Central memory CD8-positive, alpha-beta T cell (primary cell): ENCODE measurements at regions not wholly inside any gene's neighbourhood (a gene's known extent, or its start where the extent isn't known, plus 50 kb on each side); places are given as distances from the start of the nearest gene placed in this dataset.

ENCODE experiments used
- ATAC-seq: fragments of 150-1000 bp; cut with Tn5 transposase; replicated peaks from 2 replicates; pipeline ENCODE4 v1.10.0; 2022; ENCODE audit warnings: mild to moderate bottlenecking, moderate FRiP score, moderate number of reproducible peaks; ENCODE audit not compliant: poor library complexity, severe bottlenecking; ENCODE audit errors: extremely low read depth
- DNase-seq, 2 donors: peaks; one replicate each; pipeline ENCODE4 v3.0.0; 2021; ENCODE audit warnings: low spot score in 2 of 2
- H3K27ac Mint-ChIP-seq: one replicate; pipeline ENCODE4 v1.8.0; 2022; ENCODE audit warnings: low read depth, mild to moderate bottlenecking, moderate library complexity, mixed read lengths
- H3K27me3 Mint-ChIP-seq: one replicate; pipeline ENCODE4 v1.8.0; 2022; ENCODE audit warnings: mixed read lengths
- H3K36me3 Mint-ChIP-seq: one replicate; pipeline ENCODE4 v1.8.0; 2022; ENCODE audit warnings: mild to moderate bottlenecking, moderate library complexity, mixed read lengths; ENCODE audit not compliant: insufficient read depth
- H3K4me1 Mint-ChIP-seq: one replicate; pipeline ENCODE4 v1.8.0; 2022; ENCODE audit warnings: mixed read lengths
- H3K4me3 Mint-ChIP-seq: one replicate; pipeline ENCODE4 v1.8.0; 2022; ENCODE audit warnings: mild to moderate bottlenecking, moderate library complexity, mixed read lengths
- H3K9me3 Mint-ChIP-seq: one replicate; pipeline ENCODE4 v1.8.0; 2022; ENCODE audit warnings: mixed read lengths

DNA sequence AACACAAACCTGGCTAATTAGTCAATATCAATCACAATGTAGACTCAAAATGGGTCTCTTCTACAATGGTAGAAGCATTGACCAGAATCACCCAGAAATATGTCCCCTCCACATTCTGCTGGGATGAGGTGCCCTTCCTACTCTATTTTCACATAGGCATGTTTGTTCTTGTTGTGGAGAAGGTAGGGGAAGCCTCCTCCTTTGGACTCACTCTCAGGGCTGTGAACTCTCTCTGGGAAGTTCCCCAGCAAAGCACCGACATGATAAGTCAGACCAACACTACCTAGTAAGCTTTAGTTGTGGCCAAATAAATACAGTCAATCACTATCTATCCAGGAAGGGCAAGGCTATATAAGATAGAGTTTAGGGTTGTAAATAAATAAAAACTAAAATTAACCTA, 194.5 kb upstream of the UBL3 start:
- no peak for ATAC-seq
- Mint-ChIP-seq H3K4me1 (peaks cover 10% of the 10 kb centered on the region), H3K36me3 (no peaks in the 10 kb centered on the region), H3K4me3 (no peak overlapping the region), H3K27me3 (peaks cover 14% of the 10 kb centered on the region), H3K27ac (no peak overlapping the region), H3K9me3 (no peaks in the 10 kb centered on the region)
- DNase-seq = no peak

DNA sequence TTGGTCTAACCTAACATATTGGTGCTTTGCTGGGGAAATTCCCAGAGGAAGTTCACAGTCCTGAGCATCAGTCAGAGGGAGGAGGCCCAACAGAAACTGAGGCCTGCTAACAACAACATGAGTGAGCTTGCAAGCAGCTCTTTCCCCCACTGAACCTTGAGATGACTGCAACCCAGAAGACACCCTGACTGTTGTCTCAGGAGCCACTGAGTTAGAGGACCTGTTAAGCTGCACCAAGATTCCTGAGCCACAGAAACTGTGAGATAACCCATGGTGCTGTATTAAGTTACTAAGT, 193.2 kb upstream of the UBL3 start:
- H3K36me3 Mint-ChIP-seq = no peaks in the 10 kb centered on the region
- no peaks in the 10 kb centered on the region for H3K9me3 Mint-ChIP-seq
- H3K4me1 Mint-ChIP-seq = peaks cover 10% of the 10 kb centered on the region
- no peak for DNase-seq
- no peak for ATAC-seq
- H3K4me3 Mint-ChIP-seq = no peak overlapping the region
- peaks cover 27% of the 10 kb centered on the region for H3K27me3 Mint-ChIP-seq
- H3K27ac Mint-ChIP-seq = no peak overlapping the region

DNA sequence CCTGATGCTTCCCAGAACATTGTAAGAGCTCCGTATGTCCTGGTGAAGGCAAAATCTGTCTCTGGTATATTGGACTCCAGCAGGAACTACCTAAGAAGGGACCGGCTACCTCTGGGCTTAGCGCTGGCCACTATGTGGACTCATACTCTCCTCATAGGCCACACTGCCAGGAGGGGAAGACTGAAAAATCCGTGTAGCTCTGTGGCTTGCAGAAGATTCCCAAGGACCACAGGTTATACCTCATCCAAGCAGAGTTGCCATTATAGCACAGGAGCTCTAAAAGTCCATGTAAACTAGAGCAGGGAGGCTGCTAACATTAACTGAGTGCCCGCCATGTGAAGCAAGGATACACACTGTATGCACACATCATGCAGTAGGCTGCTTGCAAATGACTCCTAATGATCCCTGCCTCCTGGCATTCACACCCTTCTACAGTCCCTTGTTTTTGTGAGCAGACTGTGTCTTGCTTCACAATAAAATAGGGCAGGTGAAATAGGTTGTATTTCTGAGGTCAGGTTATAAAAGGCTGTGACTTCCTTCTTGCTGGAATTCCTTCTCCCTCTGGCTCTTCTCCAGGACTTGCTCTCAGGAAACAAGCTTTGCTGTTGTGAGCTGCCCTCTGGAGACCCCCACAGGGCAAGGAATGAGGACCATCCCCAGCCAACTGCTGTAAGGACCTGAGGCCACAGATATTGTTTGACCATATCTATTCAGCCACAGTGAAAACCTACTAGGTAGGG, 192.6 kb upstream of the UBL3 start:
- Mint-ChIP-seq H3K9me3 (no peaks in the 10 kb centered on the region), H3K27me3 (peaks cover 31% of the 10 kb centered on the region), H3K4me3 (no peak overlapping the region), H3K4me1 (peaks cover 10% of the 10 kb centered on the region), H3K27ac (no peak overlapping the region), H3K36me3 (no peaks in the 10 kb centered on the region)
- ATAC-seq (no peak), DNase-seq (no peak)

DNA sequence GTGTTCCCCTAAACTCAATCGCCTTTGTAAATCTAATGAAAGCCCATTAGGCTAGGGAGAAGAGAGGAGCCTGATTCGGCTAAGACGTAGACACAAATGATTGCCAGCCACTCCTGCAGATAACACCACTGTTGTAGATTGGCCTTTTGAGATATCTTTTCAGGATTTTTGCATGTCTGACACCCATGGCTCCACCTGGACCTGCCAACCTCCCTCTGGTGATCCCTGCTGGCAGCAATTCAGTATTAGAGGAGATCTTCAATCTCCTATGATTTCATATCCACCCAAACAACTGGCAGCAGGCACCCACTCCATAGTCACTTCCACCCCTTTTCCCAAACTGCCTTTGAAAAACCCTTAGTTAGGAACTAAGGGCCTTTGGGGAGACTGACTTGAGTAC, 191.9 kb upstream of the UBL3 start:
- no peak for DNase-seq
- H3K27me3 Mint-ChIP-seq = peaks cover 39% of the 10 kb centered on the region
- no peaks in the 10 kb centered on the region for H3K36me3 Mint-ChIP-seq
- no peak overlapping the region for H3K27ac Mint-ChIP-seq
- no peak for ATAC-seq
- no peak overlapping the region for H3K4me3 Mint-ChIP-seq
- H3K9me3 Mint-ChIP-seq = no peaks in the 10 kb centered on the region
- peaks cover 7% of the 10 kb centered on the region for H3K4me1 Mint-ChIP-seq

GRCh38 chr13:30039511-30039911, 189.1 kb upstream of the UBL3 start:
- Mint-ChIP-seq H3K27ac (no peak overlapping the region), H3K9me3 (no peaks in the 10 kb centered on the region), H3K4me3 (no peak overlapping the region), H3K4me1 (no peaks in the 10 kb centered on the region), H3K36me3 (no peaks in the 10 kb centered on the region), H3K27me3 (peaks cover 43% of the 10 kb centered on the region)
- DNase-seq = no peak
- no peak for ATAC-seq

DNA sequence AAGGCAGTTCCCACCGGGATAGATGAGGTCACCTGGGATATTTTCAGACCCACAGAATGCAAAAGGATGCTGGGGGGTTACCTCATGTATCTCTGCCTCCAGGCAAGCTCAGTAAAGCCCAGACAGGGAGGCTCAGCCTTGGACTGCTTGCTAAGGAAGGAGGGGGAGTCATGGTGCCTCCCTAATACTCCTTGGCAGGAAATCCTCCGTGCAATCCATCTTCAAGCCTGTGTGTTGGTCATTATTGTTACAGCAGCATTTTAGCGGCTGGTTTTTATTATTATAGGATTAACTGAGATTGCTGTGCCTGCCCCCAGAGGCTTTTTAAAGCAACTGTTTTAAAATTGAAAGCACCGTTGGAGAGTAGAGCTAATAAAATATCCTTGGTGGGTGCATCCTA, 188.5 kb upstream of the UBL3 start:
- Mint-ChIP-seq H3K27me3 (peaks cover 43% of the 10 kb centered on the region), H3K36me3 (no peaks in the 10 kb centered on the region), H3K27ac (no peak overlapping the region), H3K4me1 (no peaks in the 10 kb centered on the region), H3K9me3 (no peaks in the 10 kb centered on the region), H3K4me3 (no peak overlapping the region)
- ATAC-seq = no peak
- no peak for DNase-seq

DNA sequence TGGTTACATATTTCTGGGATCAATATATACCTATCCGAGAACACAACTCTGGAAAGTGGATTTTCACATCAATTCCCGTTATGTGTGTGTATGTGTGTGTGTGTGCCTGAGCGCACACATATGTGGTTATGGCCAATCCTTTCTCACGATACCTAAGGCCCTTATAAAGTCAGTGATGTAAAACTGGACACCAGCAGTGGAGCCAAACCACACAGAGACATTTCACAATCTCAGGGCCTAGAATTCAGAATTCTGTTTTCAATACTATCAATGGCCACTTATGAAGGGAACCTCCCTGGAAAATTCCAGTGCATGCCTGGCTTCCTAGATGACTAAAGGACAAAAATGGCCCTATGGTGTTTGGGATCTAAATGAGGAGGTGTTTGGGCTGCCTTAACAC, 187.3 kb upstream of the UBL3 start:
- no peak for DNase-seq
- H3K4me1 Mint-ChIP-seq = no peaks in the 10 kb centered on the region
- no peaks in the 10 kb centered on the region for H3K36me3 Mint-ChIP-seq
- peaks cover 43% of the 10 kb centered on the region for H3K27me3 Mint-ChIP-seq
- H3K27ac Mint-ChIP-seq = no peak overlapping the region
- ATAC-seq = no peak
- no peak overlapping the region for H3K4me3 Mint-ChIP-seq
- no peaks in the 10 kb centered on the region for H3K9me3 Mint-ChIP-seq

DNA sequence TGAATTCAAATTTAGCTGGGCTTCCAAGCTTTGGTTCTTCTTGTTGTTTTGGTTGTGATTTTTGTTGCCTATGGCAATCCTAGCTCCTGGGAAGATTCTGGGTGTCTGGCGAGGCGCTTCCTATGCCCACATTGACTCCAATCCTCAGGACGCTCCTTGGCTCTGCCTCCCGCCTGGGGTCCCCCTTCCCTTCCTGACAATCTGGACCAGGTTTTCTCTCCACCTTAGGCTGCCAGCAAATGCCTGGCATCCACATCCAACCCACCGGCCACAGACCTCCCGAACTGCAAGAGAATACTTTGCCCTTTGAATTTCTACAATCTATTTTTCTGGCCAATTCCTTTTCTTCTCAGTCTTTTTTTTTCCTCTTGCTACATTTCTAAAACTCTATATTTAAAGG, 186.9 kb upstream of the UBL3 start:
- ATAC-seq (no peak), DNase-seq (no peak)
- Mint-ChIP-seq H3K4me1 (no peaks in the 10 kb centered on the region), H3K9me3 (no peaks in the 10 kb centered on the region), H3K27ac (no peak overlapping the region), H3K36me3 (no peaks in the 10 kb centered on the region), H3K4me3 (no peak overlapping the region), H3K27me3 (peaks cover 43% of the 10 kb centered on the region)

DNA sequence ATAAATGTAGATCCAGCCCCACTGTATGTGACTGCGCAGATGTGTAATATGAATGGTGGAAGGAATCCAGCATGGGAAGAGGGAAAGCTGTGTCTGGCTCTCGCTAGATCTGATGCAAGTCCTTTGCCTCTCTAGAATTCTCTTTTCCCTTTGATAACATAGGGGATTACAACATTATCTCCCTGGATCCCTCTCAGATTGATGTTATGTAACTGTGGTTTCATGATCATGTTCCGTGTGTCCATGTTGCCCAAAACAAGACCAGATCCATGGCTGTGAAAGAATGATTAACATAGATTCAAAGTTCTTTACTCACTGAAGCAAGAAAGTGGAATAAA, 184.0 kb upstream of the UBL3 start:
- DNase-seq (no peak), ATAC-seq (no peak)
- no peaks in the 10 kb centered on the region for H3K4me1 Mint-ChIP-seq
- H3K9me3 Mint-ChIP-seq = no peaks in the 10 kb centered on the region
- no peak overlapping the region for H3K4me3 Mint-ChIP-seq
- H3K36me3 Mint-ChIP-seq = no peaks in the 10 kb centered on the region
- H3K27ac Mint-ChIP-seq = no peak overlapping the region
- peaks cover 24% of the 10 kb centered on the region for H3K27me3 Mint-ChIP-seq

GRCh38 chr13:30033681-30034457, 183.5 kb upstream of the UBL3 start:
- Mint-ChIP-seq H3K36me3 (no peaks in the 10 kb centered on the region), H3K27ac (no peak overlapping the region), H3K4me1 (no peaks in the 10 kb centered on the region), H3K4me3 (no peak overlapping the region), H3K27me3 (peaks cover 18% of the 10 kb centered on the region), H3K9me3 (no peaks in the 10 kb centered on the region)
- ATAC-seq (no peak), DNase-seq (no peak)

DNA sequence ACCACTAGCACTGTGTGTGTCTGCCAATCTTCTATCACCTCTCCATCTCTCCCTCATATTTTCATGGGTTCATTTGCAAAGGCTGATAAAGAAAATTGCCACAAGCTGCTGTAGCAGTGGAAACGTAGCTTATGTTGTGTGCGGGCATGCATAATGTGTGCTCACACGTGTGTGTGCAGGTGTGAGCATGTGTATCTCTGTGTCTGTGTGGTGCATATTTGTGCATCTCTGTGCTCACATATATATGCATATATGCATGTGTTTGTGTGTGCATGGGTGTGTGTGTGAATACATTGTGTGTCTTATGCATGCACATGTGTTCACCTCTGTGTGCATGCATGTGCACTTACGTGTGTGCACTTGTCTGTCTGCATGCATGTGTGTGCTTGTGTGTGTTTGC, 181.8 kb upstream of the UBL3 start:
- Mint-ChIP-seq H3K4me3 (no peak overlapping the region), H3K9me3 (no peaks in the 10 kb centered on the region), H3K4me1 (no peaks in the 10 kb centered on the region), H3K27me3 (peaks cover 4% of the 10 kb centered on the region), H3K36me3 (no peaks in the 10 kb centered on the region), H3K27ac (no peak overlapping the region)
- DNase-seq = no peak
- ATAC-seq = no peak

- DNase-seq = no peak
- Mint-ChIP-seq H3K9me3 (no peaks in the 10 kb centered on the region), H3K27ac (no peak overlapping the region), H3K4me1 (no peaks in the 10 kb centered on the region), H3K27me3 (no peaks in the 10 kb centered on the region), H3K4me3 (no peak overlapping the region), H3K36me3 (no peaks in the 10 kb centered on the region)
- no peak for ATAC-seq
Observed at GRCh38 chr13:30031488-30031887, 181.1 kb upstream of the UBL3 start.

GRCh38 chr13:30030141-30030750, 179.8 kb upstream of the UBL3 start:
- peaks cover 1% of the 10 kb centered on the region for H3K36me3 Mint-ChIP-seq
- H3K27ac Mint-ChIP-seq = no peak overlapping the region
- H3K27me3 Mint-ChIP-seq = no peaks in the 10 kb centered on the region
- no peaks in the 10 kb centered on the region for H3K9me3 Mint-ChIP-seq
- ATAC-seq = no peak
- no peak overlapping the region for H3K4me3 Mint-ChIP-seq
- no peak for DNase-seq
- H3K4me1 Mint-ChIP-seq = no peaks in the 10 kb centered on the region
